Lower leg skin (tissue), 4 donors: ENCODE measurements at regions not wholly inside any gene's neighbourhood (a gene's known extent, or its start where the extent isn't known, plus 50 kb on each side); places are given as distances from the start of the nearest gene placed in this dataset.

Experiments
- DNase-seq, 2 donors: peaks; one replicate each; pipeline ENCODE4 v3.0.0-alpha.2; 2019; ENCODE audit warnings: low spot score in 2 of 2
- H3K4me3 ChIP-seq: fragments of 200-600 bp; sonication (generic); 2 replicates; pipeline ENCODE4 v1.5.1; 2017; ENCODE audit warnings: mild to moderate bottlenecking, low read depth; ENCODE audit not compliant: poor library complexity, severe bottlenecking
- POLR2A ChIP-seq, 2 donors: fragments of 450-650 bp; IDR thresholded peaks; one replicate each; pipeline ENCODE4 v1.6.1; 2016 to 2017; ENCODE audit warnings: antibody characterized with exemption in 2 of 2, mild to moderate bottlenecking in 1 of 2, moderate library complexity in 1 of 2
- WGBS, 2 donors: methylation state at CpG; one replicate each; pipeline ENCODE4 v1.1.5; 2018; 5-methylcytosine and 5-hydroxymethylcytosine counted together
- intact Hi-C: fragments of 100-400 bp; cut with DNase I; formaldehyde crosslinking; loops from one replicate; pipeline ENCODE4 v1.15.0; 2023; ENCODE audit warnings: low total_unique reads
- TF ChIP-seq, protein P1 (sequence below), 3 donors: fragments of 450-650 bp; IDR thresholded peaks; one replicate each; pipeline ENCODE4 v1.5.1; 2016; ENCODE audit warnings: antibody characterized with exemption in 3 of 3, mild to moderate bottlenecking in 3 of 3, moderate library complexity in 2 of 3

DNA sequence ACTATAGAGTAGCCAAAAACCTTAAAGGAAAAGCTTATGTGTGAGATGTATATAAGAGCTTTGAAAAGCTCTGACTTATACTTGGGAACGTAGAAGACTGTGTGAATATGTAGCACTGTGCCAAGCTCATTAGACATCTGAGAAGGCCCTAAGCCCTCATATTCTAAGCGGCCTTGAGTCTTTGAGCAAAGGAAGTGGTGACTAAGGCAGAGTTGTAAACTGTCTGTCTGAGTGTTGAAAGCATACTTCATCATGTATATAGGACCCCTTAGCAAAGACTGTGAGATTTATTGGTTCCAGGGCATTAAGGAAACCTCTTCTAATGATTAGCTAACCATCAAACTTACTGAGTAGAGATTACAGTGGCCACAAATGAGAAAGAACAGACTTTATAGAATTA lies 153.3 kb upstream of the LYPLAL1 start:
- H3K4me3 ChIP-seq, result no peak overlapping the region
- WGBS, 2 donors, result 78 to 85% methylated on average over 2 of the region's 2 CpGs
- TF ChIP-seq, protein P1, sequence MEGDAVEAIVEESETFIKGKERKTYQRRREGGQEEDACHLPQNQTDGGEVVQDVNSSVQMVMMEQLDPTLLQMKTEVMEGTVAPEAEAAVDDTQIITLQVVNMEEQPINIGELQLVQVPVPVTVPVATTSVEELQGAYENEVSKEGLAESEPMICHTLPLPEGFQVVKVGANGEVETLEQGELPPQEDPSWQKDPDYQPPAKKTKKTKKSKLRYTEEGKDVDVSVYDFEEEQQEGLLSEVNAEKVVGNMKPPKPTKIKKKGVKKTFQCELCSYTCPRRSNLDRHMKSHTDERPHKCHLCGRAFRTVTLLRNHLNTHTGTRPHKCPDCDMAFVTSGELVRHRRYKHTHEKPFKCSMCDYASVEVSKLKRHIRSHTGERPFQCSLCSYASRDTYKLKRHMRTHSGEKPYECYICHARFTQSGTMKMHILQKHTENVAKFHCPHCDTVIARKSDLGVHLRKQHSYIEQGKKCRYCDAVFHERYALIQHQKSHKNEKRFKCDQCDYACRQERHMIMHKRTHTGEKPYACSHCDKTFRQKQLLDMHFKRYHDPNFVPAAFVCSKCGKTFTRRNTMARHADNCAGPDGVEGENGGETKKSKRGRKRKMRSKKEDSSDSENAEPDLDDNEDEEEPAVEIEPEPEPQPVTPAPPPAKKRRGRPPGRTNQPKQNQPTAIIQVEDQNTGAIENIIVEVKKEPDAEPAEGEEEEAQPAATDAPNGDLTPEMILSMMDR (IDR thresholded peaks at IDR 0.05), result no peak
- no peak for TF ChIP-seq POLR2A (IDR thresholded peaks at IDR 0.05)
- intact Hi-C loops, result no loop called here
- no peak for DNase-seq

DNA sequence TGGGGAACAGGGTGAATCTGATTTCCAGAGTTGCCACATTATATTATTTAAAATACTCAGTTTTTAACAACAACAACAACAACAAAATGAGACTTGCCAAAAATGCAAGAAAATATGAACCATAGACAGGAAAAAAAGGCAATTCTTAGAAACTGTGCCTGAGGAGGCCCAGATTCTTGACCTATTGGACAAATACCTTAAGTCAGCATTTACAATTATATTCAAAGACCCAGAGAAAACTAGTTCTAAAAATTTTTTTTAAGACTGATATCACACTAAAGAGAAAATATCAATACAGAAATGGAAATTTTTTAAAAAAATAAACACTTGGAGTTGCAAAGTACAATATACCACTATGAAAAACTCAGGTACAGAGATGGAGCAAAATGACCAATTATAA lies 152.8 kb upstream of the LYPLAL1 start:
- TF ChIP-seq, protein P1 (IDR thresholded peaks at IDR 0.05), result no peak
- TF ChIP-seq POLR2A (IDR thresholded peaks at IDR 0.05), result no peak
- no peak for DNase-seq
- intact Hi-C loops, result no loop called here
- no peak overlapping the region for H3K4me3 ChIP-seq

DNA sequence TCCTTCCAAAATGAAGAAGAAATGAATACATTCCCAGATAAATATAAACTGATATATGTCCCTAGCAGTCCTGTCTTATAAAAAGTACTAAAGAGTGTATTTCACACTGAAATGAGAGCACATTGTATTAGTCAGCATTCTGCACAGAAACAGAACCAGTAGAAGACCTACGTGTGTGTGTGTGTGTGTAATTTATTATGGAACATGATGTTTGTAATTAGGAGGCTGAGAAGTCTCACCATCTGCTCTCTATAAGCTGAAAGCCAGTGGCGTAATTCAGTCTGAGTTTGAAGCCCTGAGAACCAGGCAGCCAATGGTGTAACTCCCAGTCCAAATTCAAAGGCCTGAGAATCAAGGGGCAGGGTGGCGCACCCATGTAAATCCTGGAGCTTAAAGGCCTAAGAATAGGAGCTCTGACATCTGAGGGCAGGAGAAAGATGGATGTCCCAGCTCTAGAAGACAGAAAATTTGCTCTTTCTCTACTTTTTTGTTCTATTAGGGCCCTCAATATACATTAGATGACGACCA lies 146.5 kb upstream of the LYPLAL1 start:
- intact Hi-C loops, result no loop called here
- DNase-seq, result no peak
- no peak overlapping the region for H3K4me3 ChIP-seq
- TF ChIP-seq POLR2A (IDR thresholded peaks at IDR 0.05), result no peak
- TF ChIP-seq, protein P1 (IDR thresholded peaks at IDR 0.05), result no peak
- WGBS, 2 donors, result 77 to 82% methylated on average over 4 of the region's 4 CpGs

DNA sequence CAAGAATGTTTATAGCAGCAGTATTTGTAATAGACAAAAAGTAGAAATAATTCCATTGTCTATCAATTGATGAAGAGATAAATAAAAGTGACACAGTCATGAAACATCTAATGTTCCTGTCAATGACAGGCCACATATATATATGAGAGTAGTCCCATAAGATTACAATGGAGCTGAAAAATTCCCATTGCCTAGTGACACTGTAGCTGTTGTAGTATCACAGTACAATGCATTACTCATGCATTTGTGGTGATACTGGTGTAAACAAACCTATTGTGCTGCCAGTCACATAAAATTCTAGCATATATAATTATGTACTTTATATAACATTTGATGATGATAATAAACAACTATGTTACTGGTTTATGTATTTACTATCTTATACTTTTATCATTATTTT lies 141.9 kb upstream of the LYPLAL1 start:
- TF ChIP-seq POLR2A (IDR thresholded peaks at IDR 0.05), result no peak
- TF ChIP-seq, protein P1 (IDR thresholded peaks at IDR 0.05), result no peak
- no peak overlapping the region for H3K4me3 ChIP-seq
- intact Hi-C loops, result no loop called here
- DNase-seq, result no peak

DNA sequence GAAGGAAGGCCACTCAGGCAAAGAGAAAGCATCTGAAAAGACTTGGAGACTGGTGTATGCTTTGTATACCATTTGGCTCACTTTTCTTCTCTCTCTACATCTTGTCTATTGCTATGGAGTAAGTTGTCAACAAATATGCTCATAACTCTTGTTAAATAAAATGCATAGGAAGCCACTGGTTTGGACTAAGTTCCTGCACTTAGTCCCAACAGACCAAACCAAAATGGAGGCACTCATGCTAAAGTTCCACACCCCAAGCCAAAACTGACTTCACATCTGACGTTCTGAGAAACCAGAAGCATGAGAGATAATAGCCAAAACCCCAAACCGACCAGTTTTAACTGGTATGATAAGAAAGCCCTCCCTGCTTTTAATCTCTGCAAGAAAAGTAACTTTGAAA lies 135.3 kb upstream of the LYPLAL1 start:
- intact Hi-C loops, result no loop called here
- TF ChIP-seq, protein P1 (IDR thresholded peaks at IDR 0.05), result no peak
- TF ChIP-seq POLR2A (IDR thresholded peaks at IDR 0.05), result no peak

DNA sequence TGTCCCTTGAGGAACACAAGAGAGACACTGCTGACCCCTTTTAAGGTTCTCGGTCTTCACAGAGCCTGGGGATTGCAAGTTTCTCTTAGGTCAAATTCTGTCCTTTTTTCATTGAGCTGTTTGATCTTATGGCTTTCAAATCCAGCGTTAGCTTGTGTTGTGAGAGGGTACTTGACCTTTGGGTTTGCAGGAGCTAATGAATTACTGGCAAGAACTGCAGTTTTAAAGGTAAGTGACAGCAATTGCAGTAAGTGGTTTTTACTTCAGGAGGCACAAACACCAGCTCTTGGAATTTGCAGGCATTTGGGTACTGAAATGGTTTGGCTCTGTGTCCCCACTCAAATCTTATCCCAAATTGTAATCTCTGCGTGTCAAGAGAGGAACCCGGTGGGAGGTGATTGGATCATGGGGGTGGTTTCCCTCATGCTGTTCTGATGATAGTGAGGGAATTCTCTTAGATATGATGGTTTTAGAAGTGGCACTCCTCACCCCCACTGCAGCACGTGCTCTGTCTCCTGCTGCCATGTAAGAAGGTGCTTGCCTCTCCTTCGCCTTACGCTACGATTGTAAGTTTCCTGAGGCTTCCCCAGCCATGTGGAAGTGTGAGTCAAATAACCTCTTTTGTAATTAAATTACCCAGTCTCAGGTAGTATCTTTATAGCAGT lies 134.5 kb upstream of the LYPLAL1 start:
- H3K4me3 ChIP-seq, result no peak overlapping the region
- intact Hi-C loops, result no loop called here
- 80 to 91% methylated on average over 8 of the region's 8 CpGs for WGBS, 2 donors
- TF ChIP-seq, protein P1 (IDR thresholded peaks at IDR 0.05), result no peak
- no peak for TF ChIP-seq POLR2A (IDR thresholded peaks at IDR 0.05)
- no peak for DNase-seq

More for the DNA sequence above, 135.3 kb upstream of the LYPLAL1 start:
- 69 to 78% methylated on average over 2 of the region's 2 CpGs for WGBS, 2 donors
- DNase-seq, result no peak
- H3K4me3 ChIP-seq, result no peak overlapping the region
